ENCODE measurements at regions not wholly inside any gene's neighbourhood (a gene's known extent, or its start where the extent isn't known, plus 50 kb on each side); places are given as distances from the start of the nearest gene placed in this dataset.

GRCh38 chr4:56732301-56732700 is 51.2 kb upstream of the HOPX start:
- no peaks in the 10 kb centered on the region for H3K36me3 ChIP-seq
- no peak overlapping the region for H3K4me3 ChIP-seq
- no peak for DNase-seq (ENCODE audit: low spot score)
- no peak for ATAC-seq (ENCODE audit: insufficient number of reproducible peaks, low FRiP score, low read depth)
- no peak for TF ChIP-seq CTCF (IDR thresholded peaks at IDR 0.05)
- no peaks in the 10 kb centered on the region for H3K27me3 ChIP-seq (replicated peaks; ENCODE audit: insufficient read depth)
- H3K27ac ChIP-seq: no peak overlapping the region
- no peaks in the 10 kb centered on the region for H3K9me3 ChIP-seq
- no peaks in the 10 kb centered on the region for H3K4me1 ChIP-seq (ENCODE audit: control insufficient read depth in 1 of 2, low read depth in 2 of 2)

DNA sequence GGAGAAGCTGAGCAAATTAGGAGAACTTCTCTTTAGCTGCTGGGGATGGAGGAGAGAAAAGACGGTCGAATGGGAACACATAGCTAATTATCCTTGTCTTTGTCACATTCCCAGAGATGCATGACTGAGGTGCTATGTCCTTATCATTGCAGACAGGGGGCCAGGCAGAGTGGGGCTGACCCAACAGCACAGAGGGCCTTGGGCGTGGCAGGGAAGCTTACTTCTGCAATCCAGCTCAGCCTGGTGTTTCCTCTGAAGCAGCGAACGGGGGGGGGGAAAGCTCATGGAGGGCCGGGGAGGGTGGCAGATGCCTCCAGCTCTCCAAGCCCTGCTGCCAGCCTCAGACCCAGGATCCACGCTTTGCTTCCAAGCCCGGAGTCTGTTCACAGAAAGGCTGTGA is 50.8 kb upstream of the HOPX start:
- DNase-seq (ENCODE audit: low spot score) (no peak), ATAC-seq (ENCODE audit: insufficient number of reproducible peaks, low FRiP score, low read depth) (no peak)
- Histone ChIP-seq H3K36me3 (no peaks in the 10 kb centered on the region), H3K4me3 (no peak overlapping the region), H3K27ac (no peak overlapping the region), H3K9me3 (no peaks in the 10 kb centered on the region), H3K4me1 (ENCODE audit: control insufficient read depth in 1 of 2, low read depth in 2 of 2) (no peaks in the 10 kb centered on the region), H3K27me3 (replicated peaks; ENCODE audit: insufficient read depth) (no peaks in the 10 kb centered on the region)
- TF ChIP-seq CTCF (IDR thresholded peaks at IDR 0.05): no peak

Measured in thoracic aorta (tissue), 2 donors.